ENCODE measurements at regions not wholly inside any gene's neighbourhood (a gene's known extent, or its start where the extent isn't known, plus 50 kb on each side); places are given as distances from the start of the nearest gene placed in this dataset.
"Not testable (repeated sequence)": the region's sequence is repeated elsewhere in the genome, so short reads cannot be mapped to it uniquely, and the experiment has no call there.

DNA sequence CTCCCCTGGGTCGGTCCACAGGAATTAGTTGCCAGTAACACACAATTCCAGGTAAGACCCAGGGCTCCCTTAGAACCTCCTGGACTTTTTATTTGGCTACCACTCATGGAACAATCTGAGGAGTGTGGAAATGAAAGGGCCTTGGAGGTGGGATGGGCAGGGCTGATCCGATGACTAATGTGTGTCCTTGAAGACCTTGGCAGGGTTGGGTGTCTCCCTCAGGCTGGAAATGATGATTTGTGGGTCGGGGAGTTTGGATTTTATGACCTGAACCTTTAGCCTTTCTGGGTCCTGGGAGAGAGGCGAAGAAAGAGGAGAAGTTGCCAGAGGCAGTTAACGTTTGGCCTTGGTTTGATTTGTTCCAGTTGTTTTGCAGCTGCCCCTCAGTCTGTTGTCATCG lies 425.0 kb downstream of the MID1IP1 start:
- no peak for DNase-seq

DNA sequence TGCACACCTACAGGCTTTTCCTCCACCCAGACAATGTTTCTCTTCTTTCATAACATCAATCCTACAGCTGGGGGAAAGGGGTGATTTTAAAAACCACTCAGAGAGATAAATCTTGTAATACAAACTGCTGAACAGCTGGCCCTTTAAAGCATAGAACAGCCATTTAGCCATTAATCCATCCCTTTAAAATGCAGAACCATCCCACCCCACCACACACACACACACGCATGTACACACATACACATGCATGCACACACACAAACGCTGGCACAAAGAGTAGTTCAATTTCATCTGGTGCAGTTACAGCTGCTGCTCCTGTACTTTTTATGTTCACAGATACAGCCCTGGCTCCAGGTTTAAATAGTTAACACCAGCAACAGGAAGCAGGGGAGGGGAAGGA lies 426.1 kb downstream of the MID1IP1 start:
- no peak for DNase-seq

DNA sequence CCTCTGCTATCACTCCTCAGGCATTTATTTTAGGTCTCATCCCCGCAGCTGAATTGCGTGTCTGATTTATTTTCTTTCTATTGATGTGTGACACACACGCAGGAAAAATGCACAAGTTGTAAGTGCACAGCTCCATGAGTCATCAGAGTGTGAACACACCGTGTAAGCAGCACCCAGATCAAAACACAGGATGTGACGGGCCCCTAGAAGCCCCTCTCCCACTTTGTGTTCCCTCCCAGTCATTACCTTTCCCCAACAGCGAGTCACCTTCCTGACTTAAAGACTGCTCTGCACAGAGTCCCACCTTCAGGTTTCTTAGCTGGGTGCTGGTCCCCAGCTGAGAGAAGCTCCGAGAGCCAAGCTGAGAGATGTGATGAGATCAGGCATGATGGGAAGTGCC lies 436.7 kb downstream of the MID1IP1 start:
- no peak for DNase-seq

DNA sequence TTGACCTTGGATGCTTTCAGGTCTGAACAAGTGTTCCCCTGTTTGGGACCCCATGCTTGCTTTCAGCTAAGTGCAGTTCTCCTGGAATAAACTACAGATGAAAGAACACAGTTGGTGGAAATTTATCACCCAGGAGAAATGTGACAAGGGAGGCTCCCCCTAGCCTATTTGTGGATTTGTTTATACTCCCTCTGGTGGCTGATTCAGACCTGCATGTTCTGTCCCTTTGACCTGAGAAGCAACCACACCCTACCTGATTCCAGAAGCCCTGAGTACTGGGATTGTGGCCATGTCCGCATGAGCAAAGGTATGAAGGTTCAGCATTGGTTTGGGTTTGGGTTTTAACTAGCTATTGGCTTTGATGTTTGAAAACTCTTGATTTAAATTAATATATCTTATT lies 440.9 kb downstream of the MID1IP1 start:
- peak; percentile 3 to 58 (median 24) for DNase-seq

DNA sequence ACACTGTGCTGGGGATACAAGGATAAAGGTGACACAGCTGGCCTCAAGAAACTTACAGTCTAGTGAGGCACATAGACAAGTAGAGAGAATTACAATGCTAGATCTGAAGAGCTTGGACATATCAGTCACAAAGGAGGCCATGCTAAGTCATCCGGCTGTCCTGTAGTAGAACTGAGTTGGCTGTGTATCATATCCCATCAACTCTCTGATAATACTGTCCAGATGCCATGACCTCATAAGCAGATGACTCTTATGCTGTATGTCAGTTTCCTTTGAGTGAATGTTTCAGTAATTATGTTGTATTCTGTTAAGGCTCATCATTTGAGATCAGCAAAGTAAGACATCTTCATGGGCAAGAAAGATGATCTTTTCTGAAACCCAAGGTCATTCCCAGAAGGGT lies 442.9 kb downstream of the MID1IP1 start:
- DNase-seq = peak in 2 of 4 experiments; percentile 12 to 35

DNA sequence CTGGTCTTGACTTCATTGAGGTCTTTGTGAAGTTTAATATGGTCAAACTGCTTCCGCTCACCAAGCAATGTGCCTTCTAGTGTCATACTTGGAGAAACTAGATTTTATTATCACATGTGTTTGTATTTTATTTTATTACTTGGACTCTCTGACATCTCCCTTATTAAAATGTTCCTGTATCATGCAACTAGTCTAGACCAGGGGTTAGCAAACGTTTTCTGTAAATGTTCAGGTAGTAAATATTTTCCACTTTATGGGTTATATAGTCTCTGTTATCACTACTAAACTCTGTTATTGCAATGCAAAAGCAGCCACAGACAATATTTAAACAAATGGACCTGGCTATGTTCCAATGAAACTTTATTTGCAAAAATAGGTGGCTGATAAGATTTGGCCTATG lies 443.8 kb downstream of the MID1IP1 start:
- no peak for DNase-seq

DNA sequence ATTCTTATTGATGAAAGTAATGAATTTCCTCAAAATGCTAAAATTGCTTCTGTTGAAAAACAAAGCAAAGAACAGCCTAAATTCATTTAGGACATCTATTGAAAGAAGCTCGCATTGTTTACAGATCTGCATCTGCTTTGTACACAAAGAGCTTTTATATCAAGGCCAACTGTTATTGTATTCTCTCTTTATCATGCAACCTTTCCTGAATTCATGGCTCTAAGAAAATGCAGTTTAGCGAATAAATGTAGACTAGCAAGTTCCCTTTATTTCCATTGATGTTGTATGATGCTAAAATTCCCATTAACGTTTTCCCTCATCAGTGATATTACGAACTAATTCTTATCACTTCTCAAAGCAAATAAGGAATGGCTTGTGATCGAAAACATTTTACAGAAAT lies 446.3 kb downstream of the MID1IP1 start:
- no peak for DNase-seq

DNA sequence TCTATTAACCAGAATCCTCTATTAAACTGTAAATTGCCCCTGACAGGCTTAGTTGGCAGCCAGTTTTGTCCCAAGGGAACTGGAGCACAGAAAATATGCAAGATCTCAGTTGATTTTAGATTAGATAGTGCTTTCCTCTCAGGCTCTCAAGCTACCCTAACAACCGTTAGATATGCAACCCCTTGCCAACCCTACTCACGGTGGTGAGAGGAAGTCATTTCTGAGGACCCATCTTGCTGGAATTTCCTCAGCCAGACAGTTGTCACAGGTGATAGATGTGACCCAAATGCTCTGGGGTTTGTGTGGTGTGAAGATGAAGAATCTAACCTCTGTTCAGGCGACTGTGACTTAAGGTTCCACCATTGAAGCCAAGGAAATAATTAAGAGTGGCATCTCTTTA lies 447.1 kb downstream of the MID1IP1 start:
- DNase-seq = no peak

DNA sequence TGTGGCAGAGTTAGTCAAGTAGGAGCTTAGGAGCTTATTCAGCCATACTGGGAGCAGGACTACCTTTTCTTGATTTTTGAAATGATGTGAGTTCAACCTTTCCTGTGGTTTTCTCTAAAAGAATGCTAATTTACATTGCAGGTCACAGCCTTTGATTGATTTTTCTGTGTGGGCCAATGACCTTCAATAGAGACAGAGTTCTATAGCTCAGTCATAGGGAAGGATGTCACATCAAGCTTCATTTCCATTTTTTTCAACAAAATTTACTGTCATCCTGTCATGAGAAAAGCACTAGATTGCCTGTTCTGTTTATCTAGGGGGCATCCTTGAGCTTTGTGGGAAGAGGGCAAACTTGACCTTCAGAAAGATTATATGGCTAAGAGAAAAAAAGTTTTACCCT lies 448.7 kb downstream of the MID1IP1 start:
- DNase-seq = no peak

DNA sequence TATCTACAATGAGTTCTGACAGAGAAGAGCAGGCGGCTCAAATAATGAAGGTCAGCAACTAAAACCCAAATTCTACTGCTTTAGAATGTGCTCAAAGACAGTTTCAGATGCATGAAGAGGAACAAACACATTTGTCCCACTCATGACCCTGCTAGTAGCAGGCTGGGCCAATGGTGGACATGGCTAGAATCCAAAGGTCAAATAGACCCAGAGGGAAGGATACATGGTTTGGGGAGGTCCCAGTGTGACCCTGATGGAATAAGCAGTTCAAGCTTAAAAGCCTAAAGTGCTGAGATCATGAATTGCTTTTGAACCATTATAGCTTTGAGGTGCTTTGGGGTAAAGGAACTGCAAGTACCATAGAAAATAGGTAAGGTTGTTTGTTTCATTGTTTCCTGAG lies 450.7 kb downstream of the MID1IP1 start:
- DNase-seq = no peak

DNA sequence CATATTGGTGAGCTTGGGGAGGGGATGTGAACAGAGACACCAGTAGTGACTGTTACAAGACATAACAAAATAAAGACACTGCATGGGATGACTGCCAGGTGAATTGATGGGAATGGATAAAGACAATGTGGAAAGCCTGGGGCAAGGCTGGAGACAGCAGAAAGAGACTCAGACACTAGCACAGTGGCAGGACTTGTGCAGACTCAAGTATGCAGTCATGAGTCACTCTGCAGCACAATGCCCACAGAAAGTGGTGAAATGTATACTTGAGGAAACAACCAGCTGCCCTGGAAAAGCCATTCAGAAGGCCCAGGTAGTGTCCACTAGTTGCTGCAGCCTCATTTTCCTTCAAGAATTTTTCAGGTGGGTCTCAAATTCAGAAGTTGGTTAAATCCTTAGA lies 452.3 kb downstream of the MID1IP1 start:
- DNase-seq = peak; percentile 20 to 44 (median 34)

DNA sequence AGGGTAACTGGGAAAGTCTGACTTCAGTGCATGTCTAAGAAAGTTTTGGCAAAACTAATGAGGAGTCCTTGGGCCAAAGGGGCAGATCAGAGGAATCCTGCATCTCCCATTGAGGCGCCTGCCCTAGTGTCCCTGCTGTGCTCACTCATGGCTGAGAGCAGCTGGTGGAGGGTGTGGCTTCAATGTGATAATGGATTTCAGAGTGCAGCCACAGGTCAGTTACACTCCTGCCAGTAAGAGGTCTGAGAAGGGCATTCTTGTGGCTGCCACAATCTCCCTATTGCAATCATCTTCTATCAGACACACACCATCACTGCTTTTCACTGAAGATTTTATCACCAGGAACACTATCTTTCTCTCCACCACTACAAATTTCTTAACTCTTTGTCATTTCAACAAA lies 457.1 kb downstream of the MID1IP1 start:
- no peak for DNase-seq

DNA sequence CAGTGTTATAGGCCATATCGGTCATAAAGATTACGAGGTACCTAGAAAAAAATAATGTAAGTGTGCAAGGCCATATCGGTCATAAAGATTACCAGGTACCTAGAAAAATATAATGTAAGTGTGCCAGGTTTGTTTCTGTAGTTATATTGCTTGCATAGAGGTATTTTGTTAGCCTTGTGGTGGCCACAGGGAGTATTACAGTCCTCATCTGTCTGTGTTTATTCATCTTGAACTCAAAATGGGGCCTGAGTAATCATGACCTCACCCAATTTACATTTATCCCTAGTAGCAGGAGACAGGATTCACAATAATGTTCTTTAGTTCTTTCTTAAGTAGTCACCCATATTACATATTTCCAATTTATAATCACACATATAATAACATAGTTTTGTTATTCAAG lies 459.7 kb downstream of the MID1IP1 start:
- DNase-seq = peak in 2 of 4 experiments; percentile 2 to 19

DNA sequence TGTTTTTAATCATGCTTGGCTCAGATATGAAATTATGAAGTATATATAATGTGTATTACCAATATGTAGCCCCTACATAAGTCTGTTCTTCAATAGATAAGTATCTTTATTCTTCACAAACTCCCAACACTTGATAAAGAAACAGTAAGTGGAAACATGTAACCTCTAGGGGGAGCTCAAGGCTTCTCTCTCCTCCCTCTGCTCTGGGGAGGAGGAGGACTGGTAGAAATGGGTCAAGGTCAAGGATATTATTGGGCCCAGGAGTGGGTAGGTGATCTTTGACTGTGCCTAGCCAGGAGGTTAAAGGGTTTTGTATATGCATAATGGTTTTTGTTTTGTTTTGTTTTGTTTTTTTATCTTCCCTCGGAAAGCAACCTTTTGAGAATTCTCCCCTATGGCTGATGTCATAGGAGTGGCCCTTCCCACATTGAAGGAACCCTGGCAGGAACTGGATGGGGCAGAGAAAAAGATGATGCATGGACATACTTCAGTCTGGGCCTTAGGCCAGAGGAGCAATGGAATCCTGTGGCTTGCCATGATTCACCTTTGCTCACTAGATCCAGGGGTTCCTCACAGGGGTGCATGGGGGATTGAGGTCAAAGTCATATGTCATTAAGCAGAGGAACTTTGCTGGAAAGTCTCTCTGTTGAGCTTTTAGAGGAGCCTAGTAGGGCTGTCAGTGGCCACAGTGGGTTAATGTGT lies 460.3 kb downstream of the MID1IP1 start:
- DNase-seq = peak; percentile 43 to 72 (median 60)

DNA sequence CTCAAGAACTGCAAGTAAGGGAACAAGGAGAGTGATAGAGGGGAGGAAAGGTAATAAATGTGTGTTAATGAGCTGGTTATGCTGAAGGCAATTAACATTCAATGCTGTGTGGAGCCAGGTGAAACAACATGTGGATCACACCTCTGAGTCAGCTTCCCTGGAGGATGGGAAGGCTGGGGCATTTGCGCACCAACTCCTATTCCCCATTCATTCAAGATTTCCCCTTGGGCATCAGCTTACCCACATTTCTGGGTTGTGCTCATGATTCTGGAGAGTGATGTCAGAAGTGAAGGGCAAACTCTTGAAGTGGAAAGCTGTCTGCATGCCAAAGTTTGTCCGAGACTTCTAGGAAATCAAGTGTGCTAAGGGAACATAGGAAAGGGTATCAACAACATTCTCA lies 461.4 kb downstream of the MID1IP1 start:
- no peak for DNase-seq

DNA sequence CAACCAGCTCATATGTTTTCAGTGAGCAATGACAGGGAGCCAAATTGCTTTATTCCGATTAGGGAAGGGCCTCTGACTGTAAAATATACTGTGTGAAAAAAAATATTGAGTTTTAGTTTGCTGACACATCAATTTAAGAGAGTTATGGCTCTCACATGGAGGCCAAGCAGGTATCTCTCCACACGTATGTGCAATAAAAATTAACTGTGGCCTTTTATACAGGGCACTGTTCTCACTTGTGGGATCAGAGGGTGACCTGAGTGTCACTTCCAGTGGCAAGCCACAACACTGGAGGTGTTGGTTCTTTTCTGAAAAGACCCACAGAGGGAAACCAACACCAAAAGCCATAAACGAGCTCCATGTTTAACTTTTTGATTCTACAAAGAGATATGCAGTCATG lies 462.8 kb downstream of the MID1IP1 start:
- DNase-seq = no peak

DNA sequence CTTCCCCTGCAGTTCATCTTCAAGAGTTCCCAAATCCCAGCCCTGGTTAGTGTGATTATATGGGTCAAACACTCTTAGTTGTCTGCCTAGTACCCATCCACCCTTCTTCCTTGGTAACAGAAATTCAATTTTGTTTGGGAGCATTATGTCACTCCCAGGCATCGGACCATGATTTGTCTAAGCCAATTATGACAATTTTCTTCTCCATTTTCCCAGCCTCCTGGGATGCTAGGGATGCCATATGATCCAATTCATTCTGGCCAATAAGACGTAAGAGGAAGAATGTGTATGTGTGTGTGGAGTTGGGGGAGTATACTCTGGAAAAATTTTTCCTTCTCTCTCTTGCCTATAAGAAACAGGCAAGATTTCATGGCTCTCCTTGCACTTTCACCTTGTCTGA lies 465.9 kb downstream of the MID1IP1 start:
- no peak for DNase-seq

DNA sequence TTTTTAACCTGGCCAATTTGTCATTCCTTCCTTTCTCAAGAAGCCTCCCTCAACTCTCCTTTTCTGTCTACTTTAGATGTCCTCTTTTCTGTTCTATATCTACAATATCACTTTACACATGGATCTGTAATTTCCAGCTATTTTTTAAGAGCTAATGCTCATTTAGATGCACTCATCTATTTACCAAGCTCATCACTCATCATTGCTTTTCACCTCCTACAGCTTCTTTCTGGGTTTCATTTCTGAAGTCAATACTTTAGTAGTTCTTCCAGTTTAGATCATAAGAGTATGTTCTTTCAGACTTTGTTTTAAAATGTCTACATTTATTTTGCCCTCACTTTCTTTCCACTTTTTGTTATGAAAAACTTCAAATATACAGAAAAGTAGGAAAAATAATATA lies 466.9 kb downstream of the MID1IP1 start:
- DNase-seq = no peak

DNA sequence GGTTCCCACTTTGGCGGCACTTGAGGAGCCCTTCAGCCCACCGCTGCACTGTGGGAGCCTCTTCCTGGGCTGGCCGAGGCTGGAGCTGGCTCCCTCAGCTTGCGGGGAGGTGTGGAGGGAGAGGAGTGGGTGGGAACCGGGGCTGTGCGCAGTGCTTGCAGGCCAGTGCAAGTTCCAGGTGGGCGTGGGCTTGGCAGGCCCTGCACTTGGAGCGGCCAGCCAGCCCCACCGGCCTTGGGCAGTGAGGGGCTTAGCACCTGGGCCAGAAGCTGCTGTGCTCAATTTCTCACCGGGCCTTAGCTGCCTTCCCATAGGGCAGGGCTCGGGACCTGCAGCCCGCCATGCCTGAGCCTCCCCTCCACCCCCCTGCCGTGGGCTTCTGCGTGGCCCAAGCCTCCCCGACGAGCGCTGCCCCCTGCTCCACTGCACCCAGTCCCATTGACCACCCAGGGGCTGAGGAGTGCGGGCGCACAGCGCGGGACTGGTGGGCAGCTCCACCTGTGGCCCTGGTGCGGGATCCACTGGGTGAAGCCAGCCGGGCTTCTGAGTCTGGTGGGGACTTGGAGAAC lies 474.3 kb downstream of the MID1IP1 start:
- DNase-seq = no peak

DNA sequence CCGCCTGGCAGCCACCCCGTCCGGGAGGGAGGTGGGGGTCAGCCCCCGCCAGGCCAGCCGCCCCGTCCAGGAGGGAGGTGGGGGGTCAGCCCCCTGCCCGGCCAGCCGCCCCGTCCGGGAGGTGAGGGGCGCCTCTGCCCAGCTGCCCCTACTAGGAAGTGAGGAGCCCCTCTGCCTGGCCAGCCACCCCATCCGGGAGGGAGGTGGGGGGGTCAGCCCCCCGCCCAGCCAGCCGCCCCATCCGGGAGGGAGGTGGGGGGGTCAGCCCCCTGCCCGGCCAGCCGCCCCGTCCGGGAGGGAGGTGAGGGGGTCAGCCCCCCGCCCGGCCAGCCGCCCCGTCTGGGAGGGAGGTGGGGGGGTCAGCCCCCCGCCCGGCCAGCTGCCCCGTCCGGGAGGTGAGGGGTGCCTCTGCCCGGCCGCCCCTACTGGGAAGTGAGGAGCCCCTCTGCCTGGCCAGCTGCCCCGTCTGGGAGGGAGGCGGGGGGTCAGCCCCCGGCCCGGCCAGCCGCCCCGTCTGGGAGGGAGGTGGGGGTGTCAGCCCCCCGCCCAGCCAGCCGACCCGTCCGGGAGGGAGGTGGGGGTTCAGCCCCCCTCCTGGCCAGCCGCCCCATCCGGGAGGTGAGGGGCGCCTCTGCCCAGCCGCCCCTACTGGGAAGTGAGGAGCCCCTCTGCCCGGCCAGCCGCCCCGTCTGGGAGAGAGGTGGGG lies 476.6 kb downstream of the MID1IP1 start:
- not testable (repeated sequence) for DNase-seq

DNA sequence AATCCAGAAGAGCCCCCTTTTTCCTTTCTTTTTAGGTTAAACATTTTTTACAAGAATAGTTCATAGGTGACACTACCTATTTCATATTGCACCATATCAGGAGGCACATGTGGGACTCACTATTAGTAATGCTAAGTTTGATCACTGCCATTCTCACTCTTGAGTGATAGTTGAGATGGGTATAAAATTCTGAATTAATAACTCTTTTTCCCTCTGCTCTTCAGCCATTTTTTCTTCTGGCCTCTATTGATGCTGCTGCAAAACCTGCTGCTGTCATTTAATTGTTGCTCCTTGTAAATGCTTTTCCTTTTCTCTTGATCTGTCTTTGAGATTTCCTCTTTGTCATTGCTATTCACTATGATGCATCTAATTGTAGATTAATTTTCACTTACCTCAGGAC lies 482.0 kb downstream of the MID1IP1 start:
- DNase-seq = no peak

DNA sequence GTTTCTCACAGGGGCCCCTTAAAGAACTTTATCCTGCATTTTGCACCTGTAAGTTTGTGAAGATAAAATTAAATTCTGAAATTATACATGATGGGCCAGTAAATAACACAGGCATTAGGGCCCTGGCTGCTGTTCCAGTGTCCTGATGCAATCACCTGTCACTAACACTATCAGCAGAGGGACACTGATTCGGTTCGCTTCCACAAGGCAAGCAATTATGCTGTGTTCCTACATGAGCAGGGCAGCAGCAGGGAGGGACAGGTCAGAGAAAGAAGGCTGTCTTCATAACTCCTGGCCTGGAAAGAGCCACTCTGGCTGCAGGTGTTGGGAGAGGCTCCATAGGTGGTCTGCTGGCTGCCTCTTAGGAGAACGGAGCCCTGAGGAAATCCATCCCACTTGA lies 487.3 kb downstream of the MID1IP1 start:
- no peak for DNase-seq

DNA sequence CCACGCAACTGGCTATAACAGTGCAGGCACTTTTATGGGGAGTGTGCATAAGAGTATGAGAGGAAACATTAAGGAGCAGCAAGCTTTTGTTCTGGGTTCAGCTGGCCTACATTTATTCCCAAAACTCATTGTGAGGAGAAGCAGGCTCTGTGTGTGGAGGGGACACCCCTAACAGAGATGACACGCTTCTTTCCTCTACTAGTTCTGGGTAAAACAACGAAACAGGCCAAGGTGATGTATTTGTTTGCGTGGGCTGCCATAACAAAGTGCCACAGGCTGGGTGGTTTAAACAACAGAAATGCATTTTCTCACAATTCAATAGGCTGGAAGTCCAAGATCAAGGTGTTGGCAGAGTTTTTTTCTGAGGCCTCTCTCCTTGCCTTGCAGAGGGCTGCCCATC lies 488.6 kb downstream of the MID1IP1 start:
- no peak for DNase-seq

DNA sequence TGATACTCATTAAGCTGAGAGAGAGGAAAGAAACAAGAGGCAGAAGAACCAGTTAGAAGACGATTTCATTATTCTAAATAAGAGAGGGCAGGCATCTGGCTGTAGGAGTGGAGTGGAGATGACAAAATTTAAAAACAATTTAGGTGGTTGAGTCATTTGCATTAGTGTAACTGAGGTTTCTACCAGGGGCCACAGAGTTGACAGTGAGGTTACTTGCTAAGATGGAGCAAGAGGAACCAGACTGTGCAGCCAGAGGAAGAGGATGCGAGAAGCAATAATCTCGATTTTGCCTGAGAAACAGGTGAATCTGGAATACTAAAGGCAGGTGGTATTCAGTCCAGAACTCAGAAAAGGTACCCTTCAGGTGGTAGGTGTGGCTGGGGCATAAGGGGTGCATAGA lies 491.9 kb downstream of the MID1IP1 start:
- DNase-seq = no peak

All from suppressor macrophage (primary cell).